Neuronal stem cell (in vitro differentiated cells): ENCODE measurements at regions not wholly inside any gene's neighbourhood (a gene's known extent, or its start where the extent isn't known, plus 50 kb on each side); places are given as distances from the start of the nearest gene placed in this dataset.

Experiments
- DNase-seq: peaks from one replicate; pipeline ENCODE4 v3.0.0-alpha.2; 2013; ENCODE audit warnings: low spot score
- H2AFZ ChIP-seq: one replicate; pipeline ENCODE4 v1.6.1; 2013; ENCODE audit warnings: mild to moderate bottlenecking, low read length, inconsistent platforms
- H2AK5ac ChIP-seq: 2 replicates; pipeline ENCODE4 v1.6.1; 2013; ENCODE audit warnings: low read depth, mild to moderate bottlenecking, inconsistent platforms, low read length, moderate library complexity, mixed read lengths
- H2BK120ac ChIP-seq: 2 replicates; pipeline ENCODE4 v1.6.1; 2013; ENCODE audit warnings: low read depth, mild to moderate bottlenecking, inconsistent platforms, low read length, moderate library complexity, mixed read lengths
- H2BK12ac ChIP-seq: one replicate; pipeline ENCODE4 v1.6.1; 2013; ENCODE audit warnings: low read length, inconsistent platforms
- H2BK15ac ChIP-seq: 2 replicates; pipeline ENCODE4 v1.6.1; 2013; ENCODE audit warnings: mild to moderate bottlenecking, low read length, inconsistent platforms, mixed read lengths
- H2BK5ac ChIP-seq: one replicate; pipeline ENCODE4 v1.6.1; 2013; ENCODE audit warnings: inconsistent platforms, mild to moderate bottlenecking, low read length, moderate library complexity
- H3K14ac ChIP-seq: one replicate; pipeline ENCODE4 v1.6.1; 2013; ENCODE audit warnings: low read length, inconsistent platforms
- H3K18ac ChIP-seq: 2 replicates; pipeline ENCODE4 v1.6.1; 2013; ENCODE audit warnings: low read length, inconsistent platforms
- H3K23ac ChIP-seq: 2 replicates; pipeline ENCODE4 v1.6.1; 2013; ENCODE audit warnings: low read depth, mild to moderate bottlenecking, mixed read lengths, low read length, inconsistent platforms; ENCODE audit not compliant: poor library complexity
- H3K27ac ChIP-seq: replicated peaks from 3 replicates; pipeline ENCODE4 v1.5.1; 2013; ENCODE audit warnings: low read length, inconsistent platforms
- H3K27me3 ChIP-seq, 3 experiments: 2 replicates each; pipeline ENCODE4 v1.6.1; 2013; ENCODE audit warnings: low read length in 3 of 3, mild to moderate bottlenecking in 2 of 3, inconsistent platforms in 1 of 3, low read depth in 1 of 3, mixed read lengths in 1 of 3, moderate library complexity in 1 of 3; ENCODE audit not compliant: control insufficient read depth in 3 of 3, insufficient read depth in 3 of 3
- H3K36me3 ChIP-seq, 2 donors: replicated peaks in 1 of 2; 2 replicates each; pipeline ENCODE4 v1.6.1; 2013; ENCODE audit warnings: low read length in 2 of 2; ENCODE audit not compliant: control insufficient read depth in 2 of 2, insufficient read depth in 2 of 2
- H3K4ac ChIP-seq: 2 replicates; pipeline ENCODE4 v1.6.1; 2013; ENCODE audit warnings: inconsistent platforms, mild to moderate bottlenecking, low read length, moderate library complexity
- H3K4me1 ChIP-seq, 2 donors: 1 replicate in 1 of 2; 2 replicates in 1 of 2; pipeline ENCODE4 v1.6.1; 2013; ENCODE audit warnings: low read length in 2 of 2, low read depth in 1 of 2; ENCODE audit not compliant: control insufficient read depth in 2 of 2, insufficient read depth in 1 of 2
- H3K4me2 ChIP-seq: one replicate; pipeline ENCODE4 v1.6.1; 2013; ENCODE audit warnings: mild to moderate bottlenecking, low read length, inconsistent platforms; ENCODE audit not compliant: insufficient read depth, poor library complexity, severe bottlenecking
- H3K4me3 ChIP-seq, 2 donors: 2 replicates each; pipeline ENCODE4 v1.5.1; 2013; ENCODE audit warnings: low read length in 2 of 2, mild to moderate bottlenecking in 2 of 2, inconsistent platforms in 1 of 2, moderate library complexity in 1 of 2
- H3K79me1 ChIP-seq: one replicate; pipeline ENCODE4 v1.6.1; 2013; ENCODE audit warnings: low read depth, mild to moderate bottlenecking, inconsistent platforms, low read length, moderate library complexity
- H3K9ac ChIP-seq: one replicate; pipeline ENCODE4 v1.6.1; 2013; ENCODE audit warnings: mild to moderate bottlenecking, low read depth, low read length, inconsistent platforms; ENCODE audit not compliant: poor library complexity
- H3K9me3 ChIP-seq, 2 donors: replicated peaks in 1 of 2; 2 replicates each; pipeline versions ENCODE3 to v1.6.1; 2013; ENCODE audit warnings: low read length in 2 of 2, mild to moderate bottlenecking in 2 of 2, inconsistent platforms in 1 of 2, low read depth in 1 of 2, mixed read lengths in 1 of 2, moderate library complexity in 1 of 2; ENCODE audit not compliant: control insufficient read depth in 2 of 2, insufficient read depth in 1 of 2
- H4K8ac ChIP-seq: one replicate; pipeline ENCODE4 v1.6.1; 2013; ENCODE audit warnings: low read depth, mild to moderate bottlenecking, inconsistent platforms, low read length, moderate library complexity
- H4K91ac ChIP-seq: one replicate; pipeline ENCODE4 v1.6.1; 2013; ENCODE audit warnings: low read length, low read depth, mild to moderate bottlenecking, inconsistent platforms; ENCODE audit not compliant: poor library complexity
- WGBS, 2 donors: extraction: QIAGEN DNeasy Blood & Tissue Kit; methylation state at CpG; one replicate each; pipeline ENCODE4 v1.1.7; 2013; ENCODE audit warnings: missing lambda C conversion rate in 2 of 2, mixed read lengths in 1 of 2; ENCODE audit not compliant: insufficient read length in 2 of 2, insufficient replicate concordance in 1 of 2; ENCODE audit errors: extremely low coverage in 2 of 2; 5-methylcytosine and 5-hydroxymethylcytosine counted together

DNA sequence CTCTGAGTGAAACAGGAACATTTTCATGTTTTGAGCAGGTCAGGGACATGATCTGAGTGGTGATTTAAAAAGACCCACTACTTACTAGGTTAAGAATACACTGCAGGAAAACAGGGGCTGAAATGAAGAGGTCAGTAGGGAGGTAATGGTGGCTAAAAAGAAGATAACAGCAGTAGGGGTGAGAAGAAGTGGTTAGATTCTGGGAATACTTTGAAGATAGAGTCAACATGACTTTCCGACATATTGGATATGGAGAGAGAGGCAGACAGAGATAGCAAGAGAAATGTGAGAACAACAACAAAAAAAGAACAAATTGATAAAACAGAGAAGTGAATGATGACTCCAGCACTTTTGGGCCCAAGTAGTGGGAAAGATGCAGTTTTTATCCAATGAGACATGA, 168.0 kb downstream of the ALX1 start:
- H4K91ac ChIP-seq = no peak overlapping the region
- H2BK12ac ChIP-seq = no peak overlapping the region
- H3K4me1 ChIP-seq = no peaks in the 10 kb centered on the region
- no peak overlapping the region for H3K9ac ChIP-seq
- no peak overlapping the region for H3K4me2 ChIP-seq
- H2BK5ac ChIP-seq = no peak overlapping the region
- no peak for DNase-seq
- no peak overlapping the region for H3K14ac ChIP-seq
- no peaks in the 10 kb centered on the region for H3K27me3 ChIP-seq
- H3K23ac ChIP-seq = no peak overlapping the region
- no peaks in the 10 kb centered on the region for H3K36me3 ChIP-seq
- H3K9me3 ChIP-seq = no peaks in the 10 kb centered on the region
- no peak overlapping the region for H3K4ac ChIP-seq
- H2BK15ac ChIP-seq = no peak overlapping the region
- H3K4me3 ChIP-seq = no peak overlapping the region
- no peak overlapping the region for H2AK5ac ChIP-seq
- H3K18ac ChIP-seq = no peak overlapping the region
- no peak overlapping the region for H2BK120ac ChIP-seq
- H3K79me1 ChIP-seq = no peaks in the 10 kb centered on the region
- H3K27ac ChIP-seq = no peak overlapping the region
- H2AFZ ChIP-seq = no peak overlapping the region
- H4K8ac ChIP-seq = no peak overlapping the region
- WGBS, 2 donors = no CpG with 5 or more reads among the region's 1 CpG

DNA sequence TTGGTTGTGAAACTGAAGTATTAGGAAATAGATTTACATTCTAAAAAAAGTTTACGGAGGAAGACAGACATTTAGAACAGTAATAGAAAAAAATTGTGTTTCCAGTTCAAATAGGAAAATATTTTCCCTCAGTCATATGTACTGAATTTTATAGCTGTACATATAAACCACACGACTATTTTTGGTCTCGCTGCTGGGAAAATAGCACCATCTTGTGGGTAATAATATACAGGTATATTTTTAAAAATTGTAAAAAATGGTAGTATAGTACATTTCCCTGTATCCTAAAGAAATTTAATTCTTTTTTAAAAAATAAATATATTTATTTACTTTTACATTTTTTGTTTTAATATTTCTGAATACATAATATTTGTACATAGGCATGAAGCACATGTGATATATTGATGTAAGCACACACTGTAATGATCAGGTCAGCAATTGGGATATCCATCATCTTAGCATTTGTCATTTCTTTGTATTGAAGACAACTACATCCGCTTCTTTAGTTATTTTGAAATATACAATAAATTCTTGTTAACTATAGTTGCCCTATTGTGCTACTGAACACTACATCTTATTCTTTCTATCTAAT, 168.6 kb downstream of the ALX1 start:
- Histone ChIP-seq H2AK5ac (no peak overlapping the region), H3K23ac (no peak overlapping the region), H3K9me3 (no peaks in the 10 kb centered on the region), H2BK15ac (no peak overlapping the region), H4K91ac (no peak overlapping the region), H3K18ac (no peak overlapping the region), H3K27me3 (no peaks in the 10 kb centered on the region), H3K9ac (no peak overlapping the region), H4K8ac (no peak overlapping the region), H2BK12ac (no peak overlapping the region), H3K4me3 (no peak overlapping the region), H2AFZ (no peak overlapping the region), H2BK120ac (no peak overlapping the region), H2BK5ac (no peak overlapping the region), H3K4me2 (no peak overlapping the region), H3K4ac (no peak overlapping the region), H3K27ac (no peak overlapping the region), H3K36me3 (no peaks in the 10 kb centered on the region), H3K14ac (no peak overlapping the region), H3K4me1 (no peaks in the 10 kb centered on the region), H3K79me1 (no peaks in the 10 kb centered on the region)
- no peak for DNase-seq
- WGBS, 2 donors = no CpG with 5 or more reads among the region's 4 CpGs

DNA sequence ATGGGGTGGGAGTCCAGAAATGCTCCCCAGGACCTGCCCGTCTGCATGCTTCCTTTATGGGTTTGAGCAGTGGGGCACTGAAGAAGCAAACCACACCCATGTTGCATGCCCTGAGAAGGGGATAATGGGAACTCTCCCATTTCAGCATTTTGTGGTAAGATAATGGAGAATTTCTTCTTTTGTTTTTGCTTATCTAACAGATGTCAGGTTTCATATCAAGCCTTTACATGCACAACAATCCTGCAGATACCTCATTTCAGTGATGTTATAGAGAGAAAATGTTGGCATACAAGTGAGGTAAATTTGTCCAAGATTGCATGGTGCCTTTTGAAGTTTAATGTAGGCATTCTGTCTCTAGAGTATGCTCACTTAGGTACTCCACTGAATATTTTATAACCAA, 177.0 kb downstream of the ALX1 start:
- H2BK120ac ChIP-seq = no peak overlapping the region
- H3K9ac ChIP-seq = no peak overlapping the region
- H4K91ac ChIP-seq = no peak overlapping the region
- no peak overlapping the region for H2BK5ac ChIP-seq
- no peaks in the 10 kb centered on the region for H3K79me1 ChIP-seq
- no peak overlapping the region for H3K14ac ChIP-seq
- no peak overlapping the region for H3K27ac ChIP-seq
- H2BK15ac ChIP-seq = no peak overlapping the region
- H3K36me3 ChIP-seq = no peaks in the 10 kb centered on the region
- no peaks in the 10 kb centered on the region for H3K27me3 ChIP-seq
- no CpG with 5 or more reads among the region's 1 CpG for WGBS, 2 donors
- no peak overlapping the region for H2AFZ ChIP-seq
- H2BK12ac ChIP-seq = no peak overlapping the region
- H2AK5ac ChIP-seq = no peak overlapping the region
- H3K4me2 ChIP-seq = no peak overlapping the region
- no peaks in the 10 kb centered on the region for H3K9me3 ChIP-seq
- H3K18ac ChIP-seq = no peak overlapping the region
- H3K23ac ChIP-seq = no peak overlapping the region
- no peak overlapping the region for H3K4ac ChIP-seq
- H3K4me1 ChIP-seq = no peaks in the 10 kb centered on the region
- no peak overlapping the region for H4K8ac ChIP-seq
- H3K4me3 ChIP-seq = no peak overlapping the region
- DNase-seq = no peak

DNA sequence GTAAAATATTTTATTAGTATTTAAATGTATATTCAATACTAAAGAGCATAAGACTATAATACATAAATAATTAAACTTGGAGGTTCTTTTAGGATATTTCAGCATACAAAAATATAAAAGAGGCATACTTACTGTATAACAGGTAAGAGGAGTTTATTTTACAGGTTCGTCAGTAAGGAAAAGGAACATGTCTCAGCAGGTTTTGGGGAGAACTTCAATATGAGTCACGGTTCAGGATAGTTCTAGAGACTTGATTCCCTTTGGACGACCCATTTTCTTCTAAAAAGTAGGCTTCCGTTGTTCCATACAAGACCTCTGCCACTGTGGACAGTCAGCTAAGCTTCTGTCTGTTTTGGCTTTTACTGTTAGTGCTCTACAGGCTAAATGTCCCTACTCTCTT, 181.1 kb downstream of the ALX1 start:
- Histone ChIP-seq H3K4ac (no peak overlapping the region), H2AFZ (no peak overlapping the region), H3K18ac (no peak overlapping the region), H2BK12ac (no peak overlapping the region), H4K91ac (no peak overlapping the region), H3K4me1 (no peaks in the 10 kb centered on the region), H3K27ac (no peak overlapping the region), H2BK5ac (no peak overlapping the region), H4K8ac (no peak overlapping the region), H3K4me2 (no peak overlapping the region), H3K4me3 (no peak overlapping the region), H3K9me3 (no peaks in the 10 kb centered on the region), H2BK15ac (no peak overlapping the region), H3K36me3 (no peaks in the 10 kb centered on the region), H2BK120ac (no peak overlapping the region), H3K27me3 (no peaks in the 10 kb centered on the region), H3K9ac (no peak overlapping the region), H3K23ac (no peak overlapping the region), H3K14ac (no peak overlapping the region), H3K79me1 (no peaks in the 10 kb centered on the region), H2AK5ac (no peak overlapping the region)
- WGBS, 2 donors = no CpG with 5 or more reads among the region's 4 CpGs
- no peak for DNase-seq
